HG03460 (cell line): ENCODE measurements at regions not wholly inside any gene's neighbourhood (a gene's known extent, or its start where the extent isn't known, plus 50 kb on each side); places are given as distances from the start of the nearest gene placed in this dataset.
"Not testable (repeated sequence)": the region's sequence is repeated elsewhere in the genome, so short reads cannot be mapped to it uniquely, and the experiment has no call there.

ENCODE experiments used
- ATAC-seq: cut with Tn5 transposase; IDR thresholded peaks from one replicate; pipeline ENCODE4 v1.9.1; 2021; ENCODE audit not compliant: unreplicated experiment

GRCh38 chr7:4436936-4437335 lies 245.2 kb upstream of the FOXK1 start:
- ATAC-seq: no peak

- ATAC-seq: no peak
Observed at GRCh38 chr7:4437916-4438315, 244.2 kb upstream of the FOXK1 start.

GRCh38 chr7:4438723-4439245 lies 243.3 kb upstream of the FOXK1 start:
- no peak for ATAC-seq

DNA sequence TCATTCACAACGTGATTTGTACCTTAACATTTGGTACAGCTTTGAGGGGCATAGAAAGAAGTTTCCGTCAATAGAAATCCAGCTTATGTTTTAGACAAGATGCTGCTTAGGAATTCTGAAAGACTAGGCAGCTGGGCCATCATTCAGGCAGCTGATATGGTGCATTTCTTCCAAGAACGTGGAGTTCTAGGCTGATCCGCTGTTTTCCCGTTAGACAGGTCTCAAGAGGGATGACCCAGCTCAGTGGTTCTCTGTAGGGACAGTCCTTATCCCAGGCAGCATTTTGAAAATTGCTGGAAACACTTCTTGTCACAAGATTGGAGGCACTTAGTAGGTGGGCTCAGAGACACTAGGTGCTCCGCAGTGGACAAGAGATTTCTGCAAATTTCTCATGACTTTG lies 242.7 kb upstream of the FOXK1 start:
- ATAC-seq: no peak

DNA sequence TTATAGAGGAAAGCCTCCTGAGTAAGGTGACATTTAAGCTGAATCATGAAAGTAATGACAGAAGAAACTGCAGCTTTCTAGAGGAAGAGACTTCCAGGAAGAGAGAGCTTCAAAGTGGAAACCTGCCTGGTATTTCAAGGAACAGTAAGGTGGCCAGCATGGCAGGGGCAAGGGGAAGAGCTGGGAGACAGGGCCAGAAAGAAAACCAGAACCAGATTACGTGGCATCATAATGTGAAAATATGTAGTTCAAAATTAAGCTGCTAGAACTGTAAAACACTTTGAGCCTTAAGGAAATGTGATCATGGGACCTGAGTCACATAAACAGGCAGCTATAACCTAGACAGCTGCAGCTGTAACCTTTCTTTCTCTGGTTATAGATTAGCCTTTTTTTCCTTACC lies 238.0 kb upstream of the FOXK1 start:
- no peak for ATAC-seq

- no peak for ATAC-seq
Observed at GRCh38 chr7:4445777-4446176, 236.3 kb upstream of the FOXK1 start.

DNA sequence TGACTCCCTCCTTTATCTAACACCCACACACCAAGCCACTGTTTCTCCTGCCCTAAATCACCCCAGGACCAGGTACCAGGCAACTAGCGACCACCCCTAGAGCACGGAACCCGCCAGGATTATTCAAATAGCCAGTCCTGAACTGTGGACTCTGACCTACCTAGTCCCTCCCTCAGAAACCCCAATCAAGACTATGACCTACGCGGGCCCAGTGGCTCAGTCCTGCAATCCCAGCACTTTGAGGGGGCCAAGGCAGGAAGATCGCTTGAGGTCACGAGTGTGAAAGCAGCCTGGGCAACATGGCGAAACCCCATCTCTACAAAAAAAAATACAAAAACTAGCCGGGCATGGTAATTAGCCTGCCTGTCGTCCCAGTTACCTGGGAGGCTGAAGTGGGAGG lies 232.8 kb upstream of the FOXK1 start:
- ATAC-seq: no peak

DNA sequence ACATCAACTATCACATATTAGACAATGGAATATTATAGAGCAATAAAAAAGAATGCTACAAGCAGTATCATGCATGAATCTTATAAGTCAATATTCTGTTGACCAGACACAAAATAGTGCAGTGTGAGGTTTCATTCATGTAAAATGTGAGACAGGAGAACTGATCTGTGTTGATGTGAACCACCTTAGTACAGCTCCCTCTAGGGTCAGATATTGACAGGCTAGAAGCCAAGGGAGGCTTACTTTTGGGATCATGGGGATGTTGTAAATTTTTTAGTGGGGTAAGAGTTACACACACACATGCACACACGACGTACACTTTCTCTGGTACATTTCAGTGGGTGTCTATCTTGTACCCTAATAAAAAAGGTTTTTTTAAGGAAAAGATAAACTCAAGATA lies 231.6 kb upstream of the FOXK1 start:
- ATAC-seq: no peak

DNA sequence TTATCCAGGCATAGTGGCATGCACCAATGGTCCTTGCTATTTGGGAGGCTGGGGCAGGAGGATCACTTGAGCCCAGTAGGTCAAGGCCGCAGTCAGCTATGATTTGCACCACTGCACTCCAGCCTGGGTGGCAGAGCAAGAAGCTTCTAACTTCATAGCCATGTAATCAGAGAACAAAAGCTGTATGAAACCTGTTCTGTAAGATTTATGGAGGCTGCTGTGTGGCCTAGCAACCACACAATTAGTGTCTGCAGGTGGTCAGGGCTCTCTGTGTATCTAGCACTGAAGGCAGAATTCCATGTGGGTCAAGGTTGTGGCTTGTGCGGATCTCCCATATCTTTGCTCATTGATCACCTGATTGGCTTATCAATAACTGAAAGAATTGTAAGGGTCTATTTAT lies 221.5 kb upstream of the FOXK1 start:
- ATAC-seq: no peak

DNA sequence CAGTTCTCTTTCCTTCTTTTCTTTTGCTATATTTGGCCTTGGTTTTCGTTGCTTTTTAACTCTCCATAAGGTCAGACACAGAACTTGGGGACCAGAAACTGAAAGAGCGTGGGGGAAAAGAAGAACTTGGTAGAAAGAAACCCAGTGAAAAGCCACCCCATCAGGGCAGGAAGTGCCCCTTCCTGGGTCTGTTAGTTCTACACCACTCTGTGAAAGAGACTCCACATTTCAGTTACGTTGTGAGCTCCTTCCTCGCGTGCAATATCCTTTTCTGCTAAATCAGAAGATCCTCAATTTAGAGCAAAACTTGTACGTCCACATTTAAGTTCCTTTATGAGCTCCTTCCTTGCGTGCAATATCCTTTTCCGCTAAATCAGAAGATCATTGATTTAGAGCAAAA lies 220.6 kb upstream of the FOXK1 start:
- no peak for ATAC-seq

GRCh38 chr7:4468320-4469102 lies 213.6 kb upstream of the FOXK1 start:
- no peak for ATAC-seq

DNA sequence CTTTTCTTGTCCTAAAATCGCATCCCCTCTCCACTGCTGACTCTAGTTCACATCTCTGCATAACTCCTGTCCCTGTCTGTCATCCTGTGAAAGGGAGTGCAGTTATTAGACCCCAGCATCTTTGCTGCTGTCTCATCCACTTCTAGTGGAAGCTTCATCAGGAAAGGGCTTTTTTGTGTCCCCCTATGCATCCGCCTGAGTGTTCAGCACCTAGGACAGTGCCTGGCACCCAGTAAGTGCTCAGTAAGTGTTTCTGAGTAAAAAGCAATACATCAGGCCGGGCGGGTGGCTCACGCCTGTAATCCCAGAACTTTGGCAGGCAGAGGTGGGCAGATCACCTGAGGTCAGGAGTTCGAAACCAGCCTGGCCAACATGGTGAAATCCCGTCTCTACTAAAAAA lies 211.8 kb upstream of the FOXK1 start:
- ATAC-seq: no peak

DNA sequence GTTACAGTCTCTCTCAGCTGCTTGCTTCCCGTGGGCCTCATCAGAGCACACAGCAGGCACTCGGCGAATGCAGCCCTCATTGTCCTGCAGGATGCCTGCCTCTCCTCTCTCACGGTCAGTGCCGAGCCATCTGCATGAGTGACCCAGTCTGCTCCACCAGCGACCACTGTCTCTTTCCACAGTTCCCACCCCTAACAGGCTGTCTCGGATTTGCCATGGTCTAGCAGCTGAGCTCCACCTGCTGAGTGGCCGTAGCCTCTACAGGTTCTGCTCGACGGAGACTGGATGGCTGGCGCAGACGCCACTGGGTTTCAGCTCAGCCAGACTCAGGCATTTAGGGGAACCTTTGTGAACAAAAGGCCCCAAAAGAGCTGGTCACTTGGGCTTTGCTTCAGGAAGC lies 209.4 kb upstream of the FOXK1 start:
- ATAC-seq: no peak

DNA sequence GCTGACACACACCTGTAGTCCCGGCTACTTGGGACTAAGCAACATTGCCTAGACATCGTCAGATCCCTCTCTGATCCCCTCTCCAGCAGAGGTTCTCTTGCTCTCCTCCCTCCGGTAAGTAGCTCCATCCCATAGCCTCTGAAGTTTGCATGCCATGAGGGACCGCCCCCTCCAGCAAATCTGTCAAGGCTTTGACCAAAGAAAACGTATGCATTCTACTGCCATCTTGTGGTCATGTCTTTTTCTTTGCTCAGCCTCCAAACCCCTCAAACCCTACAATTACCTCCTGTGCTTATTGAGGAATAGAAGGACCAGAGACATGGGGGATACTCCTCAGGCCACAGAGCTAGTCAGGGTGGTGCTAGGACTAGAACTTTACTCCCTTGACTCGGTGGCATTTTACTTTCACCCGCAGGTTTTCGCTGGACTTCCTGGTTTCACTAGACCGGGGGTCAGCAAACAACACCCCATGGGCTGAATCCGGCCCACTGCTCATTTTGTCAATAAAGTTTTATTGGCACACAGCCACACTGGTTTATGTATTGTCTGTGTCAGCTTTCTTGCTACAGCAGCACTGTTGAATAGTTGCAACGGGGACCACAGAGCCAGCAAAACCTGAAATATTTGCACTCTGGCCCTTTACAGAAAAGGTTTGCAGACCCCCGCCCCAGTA lies 202.6 kb upstream of the FOXK1 start:
- ATAC-seq: no peak

GRCh38 chr7:4480131-4480530 lies 202.0 kb upstream of the FOXK1 start:
- not testable (repeated sequence) for ATAC-seq

DNA sequence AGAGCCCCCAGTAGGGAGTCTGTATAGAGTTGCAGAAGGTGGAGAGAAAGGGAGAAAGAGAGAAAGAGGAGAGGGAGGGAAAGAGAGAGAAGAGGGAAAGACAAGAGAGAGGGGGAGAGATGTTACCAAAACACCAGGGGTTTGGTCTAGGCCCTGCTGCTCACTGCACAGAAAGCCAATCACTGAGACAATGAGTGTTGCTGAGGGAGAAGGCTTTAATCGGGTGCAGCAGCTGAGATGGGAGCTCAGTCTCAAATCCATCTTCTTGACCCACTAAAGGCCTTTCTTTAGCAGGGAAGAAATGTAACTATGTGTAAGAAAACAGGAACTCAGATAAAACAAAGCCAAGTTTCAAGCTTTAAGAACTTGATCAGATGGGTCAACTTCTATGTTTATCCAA lies 198.2 kb upstream of the FOXK1 start:
- no peak for ATAC-seq

DNA sequence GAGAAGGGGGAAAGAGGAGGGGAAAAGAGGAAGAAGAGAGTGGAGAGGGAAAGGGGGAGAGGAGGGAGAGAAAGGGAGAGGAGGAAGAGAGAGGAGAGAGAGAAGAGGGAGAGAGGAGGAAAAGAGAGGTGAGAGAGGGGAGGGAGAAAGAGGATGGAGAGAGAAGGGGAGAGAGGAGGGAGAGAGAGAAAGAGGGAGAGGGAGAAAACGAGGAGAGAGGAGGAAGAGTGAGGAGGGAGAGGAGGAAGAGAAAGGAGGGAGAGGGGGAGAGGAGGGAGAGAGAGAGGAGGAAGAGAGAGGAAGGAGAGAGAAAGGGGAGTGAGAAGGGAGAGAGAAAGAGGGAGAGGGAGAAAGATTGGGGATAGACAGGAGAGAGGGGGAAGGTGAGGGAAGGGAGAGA lies 197.6 kb upstream of the FOXK1 start:
- no peak for ATAC-seq

GRCh38 chr7:4486907-4487306 lies 195.2 kb upstream of the FOXK1 start:
- no peak for ATAC-seq

- ATAC-seq: not testable (repeated sequence)
Observed at GRCh38 chr7:4496911-4497310, 185.2 kb upstream of the FOXK1 start.

GRCh38 chr7:4500812-4501211 lies 181.3 kb upstream of the FOXK1 start:
- ATAC-seq: no peak

DNA sequence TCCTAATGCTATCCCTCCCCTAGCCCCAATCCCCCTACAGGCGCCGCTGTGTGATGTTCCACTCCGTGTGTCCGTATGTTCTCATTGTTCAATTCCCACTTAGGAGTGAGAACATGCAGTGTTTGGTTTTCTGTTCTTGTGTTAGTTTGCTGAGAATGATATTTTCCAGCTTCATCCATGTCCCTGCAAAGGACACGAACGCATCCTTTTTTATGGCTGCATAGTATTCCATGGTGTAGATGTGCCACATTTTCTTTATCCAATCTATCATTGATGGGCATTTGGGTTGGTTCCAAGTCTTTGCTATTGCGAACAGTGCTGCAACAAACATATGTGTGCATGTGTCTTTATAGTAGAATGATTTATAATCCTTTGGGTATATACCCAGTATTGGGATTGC lies 174.2 kb upstream of the FOXK1 start:
- ATAC-seq: not testable (repeated sequence)

DNA sequence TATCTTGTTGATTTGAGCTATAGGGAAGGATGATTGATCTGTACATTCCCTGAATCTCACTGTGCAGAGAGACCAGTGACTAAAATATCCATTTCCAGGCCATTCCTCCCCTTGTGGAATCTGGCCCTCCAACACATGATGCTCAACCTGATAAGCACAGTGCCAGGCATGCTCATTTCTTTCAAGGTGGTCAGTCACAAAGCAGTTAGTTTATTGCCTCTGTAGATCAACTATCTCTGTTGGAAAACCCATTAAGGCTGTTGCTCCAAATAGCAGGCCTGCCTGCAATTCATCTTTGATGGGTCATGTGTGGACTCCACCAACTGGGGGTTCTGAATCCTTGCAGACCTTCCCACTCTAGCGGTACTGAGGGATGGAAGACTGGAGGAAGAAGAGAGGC lies 168.6 kb upstream of the FOXK1 start:
- ATAC-seq: no peak
